Central memory CD8-positive, alpha-beta T cell (primary cell): ENCODE measurements at regions not wholly inside any gene's neighbourhood (a gene's known extent, or its start where the extent isn't known, plus 50 kb on each side); places are given as distances from the start of the nearest gene placed in this dataset.

ENCODE experiments used
- ATAC-seq: fragments of 150-1000 bp; cut with Tn5 transposase; replicated peaks from 2 replicates; pipeline ENCODE4 v1.10.0; 2022; ENCODE audit warnings: mild to moderate bottlenecking, moderate FRiP score, moderate number of reproducible peaks; ENCODE audit not compliant: poor library complexity, severe bottlenecking; ENCODE audit errors: extremely low read depth
- DNase-seq, 2 donors: peaks; one replicate each; pipeline ENCODE4 v3.0.0; 2021; ENCODE audit warnings: low spot score in 2 of 2
- H3K27ac Mint-ChIP-seq: one replicate; pipeline ENCODE4 v1.8.0; 2022; ENCODE audit warnings: low read depth, mild to moderate bottlenecking, moderate library complexity, mixed read lengths
- H3K27me3 Mint-ChIP-seq: one replicate; pipeline ENCODE4 v1.8.0; 2022; ENCODE audit warnings: mixed read lengths
- H3K36me3 Mint-ChIP-seq: one replicate; pipeline ENCODE4 v1.8.0; 2022; ENCODE audit warnings: mild to moderate bottlenecking, moderate library complexity, mixed read lengths; ENCODE audit not compliant: insufficient read depth
- H3K4me1 Mint-ChIP-seq: one replicate; pipeline ENCODE4 v1.8.0; 2022; ENCODE audit warnings: mixed read lengths
- H3K4me3 Mint-ChIP-seq: one replicate; pipeline ENCODE4 v1.8.0; 2022; ENCODE audit warnings: mild to moderate bottlenecking, moderate library complexity, mixed read lengths
- H3K9me3 Mint-ChIP-seq: one replicate; pipeline ENCODE4 v1.8.0; 2022; ENCODE audit warnings: mixed read lengths

DNA sequence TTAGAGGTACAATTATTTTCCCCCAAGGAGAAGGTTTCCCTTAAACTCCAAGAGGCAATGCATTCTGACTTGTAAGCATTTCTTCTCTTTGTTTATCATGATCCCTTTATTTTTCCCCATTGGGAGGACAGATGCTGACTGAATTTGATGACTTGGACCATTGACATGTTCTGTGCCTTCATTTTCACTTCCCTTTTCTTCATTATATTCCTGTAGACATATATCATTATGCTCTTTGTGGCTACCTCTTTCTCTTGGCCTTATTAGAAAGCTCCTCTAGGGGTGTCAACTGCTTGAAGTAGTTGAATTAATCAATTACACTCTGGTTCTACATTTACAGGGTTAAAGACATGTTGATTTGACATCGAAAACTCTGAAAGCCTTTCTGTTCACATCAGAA is 330.0 kb upstream of the DCC start:
- H3K9me3 Mint-ChIP-seq = peaks cover 16% of the 10 kb centered on the region
- no peak overlapping the region for H3K4me3 Mint-ChIP-seq
- H3K27ac Mint-ChIP-seq = no peak overlapping the region
- DNase-seq = no peak
- H3K4me1 Mint-ChIP-seq = no peaks in the 10 kb centered on the region
- ATAC-seq = no peak
- H3K36me3 Mint-ChIP-seq = no peaks in the 10 kb centered on the region
- no peaks in the 10 kb centered on the region for H3K27me3 Mint-ChIP-seq

DNA sequence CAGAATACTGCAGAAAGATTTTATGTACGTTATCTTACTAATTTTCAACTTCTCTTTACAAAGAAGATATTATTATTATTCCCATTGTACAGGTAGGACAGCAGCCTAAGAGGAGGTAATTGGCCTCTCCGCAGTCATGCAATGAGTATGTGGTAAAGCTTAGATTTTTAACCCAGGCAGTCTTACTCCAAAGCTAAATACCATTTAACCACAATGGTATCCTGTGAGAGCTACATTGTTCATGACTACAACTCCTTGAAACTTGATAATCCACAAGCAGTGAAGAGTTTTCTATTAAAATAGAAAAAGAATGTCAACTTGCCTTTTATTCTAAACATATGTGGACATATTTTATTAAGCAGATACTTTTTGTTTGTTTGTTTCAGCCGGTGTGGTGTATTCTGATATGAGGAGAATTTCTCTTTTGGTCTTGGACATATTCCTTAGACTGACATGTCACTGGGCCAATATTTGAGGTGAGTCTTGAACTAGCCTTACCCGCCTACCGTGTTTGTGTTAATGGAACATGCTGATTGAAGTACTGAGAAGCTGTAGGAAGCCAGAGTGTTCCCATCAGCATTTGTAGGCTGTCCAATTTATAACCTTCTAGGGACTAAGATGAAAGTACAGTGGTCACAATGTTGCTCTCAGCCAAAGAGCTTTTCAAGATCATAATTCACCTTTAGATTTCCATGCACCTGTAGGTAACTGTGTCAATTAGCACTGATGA is 293.9 kb upstream of the DCC start:
- Mint-ChIP-seq H3K36me3 (no peaks in the 10 kb centered on the region), H3K27ac (no peak overlapping the region), H3K4me3 (no peak overlapping the region), H3K27me3 (no peaks in the 10 kb centered on the region), H3K4me1 (no peaks in the 10 kb centered on the region), H3K9me3 (peaks cover 19% of the 10 kb centered on the region)
- ATAC-seq (no peak), DNase-seq (no peak)

GRCh38 chr18:52046842-52047241 is 293.2 kb upstream of the DCC start:
- ATAC-seq = no peak
- H3K4me3 Mint-ChIP-seq = no peak overlapping the region
- no peak for DNase-seq
- no peaks in the 10 kb centered on the region for H3K36me3 Mint-ChIP-seq
- no peaks in the 10 kb centered on the region for H3K4me1 Mint-ChIP-seq
- peaks cover 15% of the 10 kb centered on the region for H3K9me3 Mint-ChIP-seq
- no peak overlapping the region for H3K27ac Mint-ChIP-seq
- no peaks in the 10 kb centered on the region for H3K27me3 Mint-ChIP-seq

DNA sequence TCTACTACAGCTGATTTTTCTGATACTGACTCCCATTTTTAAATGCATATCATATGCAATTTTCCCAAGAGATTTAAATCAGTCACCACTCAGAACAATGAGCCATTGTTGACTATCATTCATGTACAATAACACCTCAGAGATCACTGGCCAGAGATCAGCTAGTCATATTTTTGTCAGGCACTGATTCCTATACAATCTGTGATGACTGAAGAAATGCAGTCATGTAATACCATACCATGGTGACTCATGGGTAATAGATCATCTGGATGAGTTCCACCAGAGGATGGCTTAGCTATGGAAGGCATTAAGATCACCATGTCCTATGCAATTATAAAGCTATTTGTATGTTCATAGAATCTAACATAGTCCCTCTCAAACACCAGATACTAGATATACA is 285.7 kb upstream of the DCC start:
- Mint-ChIP-seq H3K4me3 (no peak overlapping the region), H3K27ac (no peak overlapping the region), H3K36me3 (no peaks in the 10 kb centered on the region), H3K27me3 (no peaks in the 10 kb centered on the region), H3K4me1 (no peaks in the 10 kb centered on the region), H3K9me3 (peaks cover under 1% of the 10 kb centered on the region)
- DNase-seq = no peak
- ATAC-seq = no peak

- Mint-ChIP-seq H3K4me1 (no peaks in the 10 kb centered on the region), H3K9me3 (no peaks in the 10 kb centered on the region), H3K27ac (no peak overlapping the region), H3K36me3 (no peaks in the 10 kb centered on the region), H3K27me3 (no peaks in the 10 kb centered on the region), H3K4me3 (no peak overlapping the region)
- ATAC-seq = no peak
- DNase-seq = no peak
Observed at GRCh38 chr18:52060607-52061304, 279.2 kb upstream of the DCC start.

- H3K9me3 Mint-ChIP-seq = no peaks in the 10 kb centered on the region
- H3K27me3 Mint-ChIP-seq = no peaks in the 10 kb centered on the region
- H3K4me3 Mint-ChIP-seq = no peak overlapping the region
- DNase-seq = no peak
- H3K36me3 Mint-ChIP-seq = no peaks in the 10 kb centered on the region
- no peaks in the 10 kb centered on the region for H3K4me1 Mint-ChIP-seq
- H3K27ac Mint-ChIP-seq = no peak overlapping the region
- no peak for ATAC-seq
Observed at GRCh38 chr18:52063923-52064322, 276.1 kb upstream of the DCC start.

- H3K4me1 Mint-ChIP-seq = no peaks in the 10 kb centered on the region
- no peak overlapping the region for H3K27ac Mint-ChIP-seq
- ATAC-seq (no peak), DNase-seq (no peak)
- no peaks in the 10 kb centered on the region for H3K27me3 Mint-ChIP-seq
- peaks cover 23% of the 10 kb centered on the region for H3K9me3 Mint-ChIP-seq
- no peak overlapping the region for H3K4me3 Mint-ChIP-seq
- H3K36me3 Mint-ChIP-seq = no peaks in the 10 kb centered on the region
Observed at GRCh38 chr18:52069201-52069600, 270.8 kb upstream of the DCC start.

DNA sequence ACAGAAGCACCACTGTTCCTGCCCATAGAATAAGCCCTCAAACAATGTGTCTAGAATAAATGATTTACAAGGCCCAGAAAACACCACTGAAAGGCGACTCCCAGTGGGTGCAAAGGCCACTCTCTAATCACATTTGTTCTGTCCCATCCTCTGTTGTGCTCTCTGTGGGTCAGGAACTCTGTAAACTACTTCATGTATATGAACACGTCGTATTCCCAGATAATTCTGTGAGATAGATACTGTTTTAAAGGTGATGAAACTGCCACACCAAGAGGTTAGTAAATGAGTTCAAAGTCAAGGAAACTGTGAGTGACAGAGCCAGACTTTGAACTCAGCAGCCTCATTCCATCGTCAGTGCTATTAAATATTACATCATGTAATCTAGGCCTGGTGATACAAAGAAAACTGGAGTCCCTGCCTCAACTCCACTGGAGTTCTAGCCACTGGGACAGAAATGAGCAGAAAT is 269.7 kb upstream of the DCC start:
- Mint-ChIP-seq H3K4me1 (no peaks in the 10 kb centered on the region), H3K27me3 (no peaks in the 10 kb centered on the region), H3K4me3 (no peak overlapping the region), H3K36me3 (no peaks in the 10 kb centered on the region), H3K27ac (no peak overlapping the region), H3K9me3 (peaks cover 28% of the 10 kb centered on the region)
- no peak for ATAC-seq
- DNase-seq = no peak

DNA sequence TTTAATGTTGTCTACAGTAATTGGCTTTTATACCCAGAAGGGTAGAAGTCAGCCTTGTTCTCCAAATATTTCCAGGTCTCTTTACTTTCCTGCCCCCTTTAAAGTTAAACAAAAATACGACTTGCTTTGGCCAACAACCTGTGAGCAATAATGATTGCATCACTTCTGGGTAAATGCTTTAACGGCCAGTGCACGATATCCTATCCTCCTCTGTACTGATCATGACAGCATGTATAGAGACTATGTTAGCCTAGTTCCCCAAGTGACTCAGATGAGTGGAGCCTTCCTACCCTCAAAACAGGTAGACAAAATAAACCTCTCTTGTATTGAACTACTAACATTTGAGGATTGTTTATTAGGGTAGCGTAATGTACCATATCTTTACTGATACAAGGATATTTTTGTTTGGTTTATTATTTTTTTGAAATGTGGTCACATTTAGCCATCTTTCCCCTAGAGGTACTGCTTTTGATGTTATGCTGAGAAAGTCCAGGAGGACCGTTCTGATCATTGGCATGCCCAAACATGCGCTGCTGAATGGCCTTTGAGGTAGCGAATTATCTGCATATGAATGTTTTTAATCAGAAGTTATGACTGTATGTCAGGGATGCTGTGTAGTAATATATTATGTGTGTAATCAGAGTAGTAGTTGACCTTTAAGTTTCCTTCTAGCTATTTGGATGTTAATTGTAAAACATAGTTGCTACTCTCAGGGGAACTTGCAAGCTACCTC is 262.6 kb upstream of the DCC start:
- no peaks in the 10 kb centered on the region for H3K4me1 Mint-ChIP-seq
- H3K36me3 Mint-ChIP-seq = no peaks in the 10 kb centered on the region
- DNase-seq = no peak
- H3K9me3 Mint-ChIP-seq = peaks cover 17% of the 10 kb centered on the region
- H3K27ac Mint-ChIP-seq = no peak overlapping the region
- no peaks in the 10 kb centered on the region for H3K27me3 Mint-ChIP-seq
- ATAC-seq = no peak
- no peak overlapping the region for H3K4me3 Mint-ChIP-seq

- DNase-seq (no peak), ATAC-seq (no peak)
- H3K27me3 Mint-ChIP-seq = no peaks in the 10 kb centered on the region
- H3K4me1 Mint-ChIP-seq = no peaks in the 10 kb centered on the region
- H3K36me3 Mint-ChIP-seq = peaks cover 1% of the 10 kb centered on the region
- H3K9me3 Mint-ChIP-seq = peaks cover 4% of the 10 kb centered on the region
- H3K4me3 Mint-ChIP-seq = no peak overlapping the region
- H3K27ac Mint-ChIP-seq = no peak overlapping the region
Observed at GRCh38 chr18:52082246-52082645, 257.8 kb upstream of the DCC start.

GRCh38 chr18:52087140-52087539 is 252.9 kb upstream of the DCC start:
- no peaks in the 10 kb centered on the region for H3K4me1 Mint-ChIP-seq
- no peak overlapping the region for H3K4me3 Mint-ChIP-seq
- ATAC-seq = no peak
- H3K9me3 Mint-ChIP-seq = peaks cover 15% of the 10 kb centered on the region
- no peak overlapping the region for H3K27ac Mint-ChIP-seq
- H3K27me3 Mint-ChIP-seq = no peaks in the 10 kb centered on the region
- peaks cover 1% of the 10 kb centered on the region for H3K36me3 Mint-ChIP-seq
- no peak for DNase-seq

GRCh38 chr18:52090005-52090404 is 250.0 kb upstream of the DCC start:
- Mint-ChIP-seq H3K27ac (no peak overlapping the region), H3K4me3 (no peak overlapping the region), H3K36me3 (peaks cover 1% of the 10 kb centered on the region), H3K9me3 (peaks cover 25% of the 10 kb centered on the region), H3K4me1 (no peaks in the 10 kb centered on the region), H3K27me3 (no peaks in the 10 kb centered on the region)
- DNase-seq (no peak), ATAC-seq (no peak)

DNA sequence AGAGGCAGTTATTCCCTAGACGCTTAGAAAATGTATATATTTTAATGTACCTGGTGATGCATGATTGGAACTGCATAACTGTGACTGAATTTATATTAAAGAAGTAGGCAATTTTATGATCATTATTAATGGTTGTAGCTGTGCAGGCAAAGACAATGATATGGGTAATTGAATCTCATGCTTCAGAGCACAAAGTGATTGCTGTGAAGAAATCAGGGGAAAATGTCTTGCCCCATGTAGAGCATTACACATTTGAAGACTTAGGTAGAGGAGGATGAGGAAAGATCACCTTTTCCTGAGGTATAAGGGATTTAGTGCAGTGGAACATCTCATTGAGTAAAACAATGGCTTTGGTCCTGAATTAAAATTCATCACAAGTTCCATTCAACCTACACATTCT is 246.8 kb upstream of the DCC start:
- Mint-ChIP-seq H3K27ac (no peak overlapping the region), H3K36me3 (no peaks in the 10 kb centered on the region), H3K9me3 (peaks cover 25% of the 10 kb centered on the region), H3K4me1 (no peaks in the 10 kb centered on the region), H3K4me3 (no peak overlapping the region), H3K27me3 (no peaks in the 10 kb centered on the region)
- ATAC-seq (no peak), DNase-seq (no peak)
